Omental fat pad (tissue), 3 donors: ENCODE measurements at regions not wholly inside any gene's neighbourhood (a gene's known extent, or its start where the extent isn't known, plus 50 kb on each side); places are given as distances from the start of the nearest gene placed in this dataset.
"Not testable (repeated sequence)": the region's sequence is repeated elsewhere in the genome, so short reads cannot be mapped to it uniquely, and the experiment has no call there.

Source experiments
- ATAC-seq: fragments of 150-250 bp; one replicate; pipeline ENCODE4 v1.9.1; 2016; ENCODE audit warnings: mild to moderate bottlenecking, moderate library complexity; ENCODE audit not compliant: low FRiP score
- DNase-seq: peaks from one replicate; pipeline ENCODE4 v3.0.0-alpha.2; 2019; ENCODE audit warnings: low spot score
- TF ChIP-seq, protein P1 (sequence below), 3 donors: fragments of 450-650 bp; IDR thresholded peaks; one replicate each; pipeline ENCODE4 v1.5.1; 2016 to 2017; ENCODE audit warnings: antibody characterized with exemption in 3 of 3, mild to moderate bottlenecking in 3 of 3, moderate library complexity in 2 of 3

DNA sequence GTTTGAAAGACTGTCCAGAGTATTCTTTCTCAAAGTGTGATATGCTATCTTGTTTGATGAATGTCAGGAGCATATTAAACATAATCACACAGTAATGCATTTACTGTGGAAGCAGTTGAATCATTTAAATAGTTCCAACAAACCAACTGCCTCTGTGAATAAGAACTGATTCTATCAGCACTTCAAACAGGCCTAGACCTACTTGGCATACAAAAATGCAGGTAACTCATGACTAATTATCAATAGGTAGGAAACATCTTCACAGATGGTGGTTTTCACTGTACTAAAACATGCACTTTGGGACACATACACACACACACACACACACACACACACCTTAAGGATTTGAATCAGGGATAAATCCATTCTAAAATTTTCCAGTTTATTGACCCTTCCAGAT is 91.2 kb upstream of the SNX2 start:
- ATAC-seq = no peak
- TF ChIP-seq, protein P1, sequence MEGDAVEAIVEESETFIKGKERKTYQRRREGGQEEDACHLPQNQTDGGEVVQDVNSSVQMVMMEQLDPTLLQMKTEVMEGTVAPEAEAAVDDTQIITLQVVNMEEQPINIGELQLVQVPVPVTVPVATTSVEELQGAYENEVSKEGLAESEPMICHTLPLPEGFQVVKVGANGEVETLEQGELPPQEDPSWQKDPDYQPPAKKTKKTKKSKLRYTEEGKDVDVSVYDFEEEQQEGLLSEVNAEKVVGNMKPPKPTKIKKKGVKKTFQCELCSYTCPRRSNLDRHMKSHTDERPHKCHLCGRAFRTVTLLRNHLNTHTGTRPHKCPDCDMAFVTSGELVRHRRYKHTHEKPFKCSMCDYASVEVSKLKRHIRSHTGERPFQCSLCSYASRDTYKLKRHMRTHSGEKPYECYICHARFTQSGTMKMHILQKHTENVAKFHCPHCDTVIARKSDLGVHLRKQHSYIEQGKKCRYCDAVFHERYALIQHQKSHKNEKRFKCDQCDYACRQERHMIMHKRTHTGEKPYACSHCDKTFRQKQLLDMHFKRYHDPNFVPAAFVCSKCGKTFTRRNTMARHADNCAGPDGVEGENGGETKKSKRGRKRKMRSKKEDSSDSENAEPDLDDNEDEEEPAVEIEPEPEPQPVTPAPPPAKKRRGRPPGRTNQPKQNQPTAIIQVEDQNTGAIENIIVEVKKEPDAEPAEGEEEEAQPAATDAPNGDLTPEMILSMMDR (IDR thresholded peaks at IDR 0.05) = no peak

DNA sequence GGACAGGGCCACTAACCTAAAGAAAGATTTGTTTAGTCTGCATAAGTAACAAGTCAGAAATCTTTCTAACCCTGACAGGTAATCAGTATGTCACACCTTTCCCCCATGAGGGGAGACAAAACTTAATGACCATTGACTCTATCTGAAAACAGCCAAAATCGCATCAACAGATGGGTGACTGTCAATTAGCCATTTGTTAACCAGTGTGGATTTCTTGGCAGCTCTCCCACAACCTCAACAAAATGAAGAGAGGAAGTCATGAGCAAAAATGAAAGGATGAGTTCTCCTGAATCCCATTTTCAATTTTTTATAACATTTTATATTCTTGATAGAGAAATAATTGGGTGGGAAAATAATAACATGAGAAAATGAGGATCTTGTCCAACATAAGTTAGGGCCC is 84.6 kb upstream of the SNX2 start:
- no peak for DNase-seq
- TF ChIP-seq, protein P1 (IDR thresholded peaks at IDR 0.05) = no peak
- no peak for ATAC-seq

More for the DNA sequence above, 91.2 kb upstream of the SNX2 start:
- DNase-seq = no peak

DNA sequence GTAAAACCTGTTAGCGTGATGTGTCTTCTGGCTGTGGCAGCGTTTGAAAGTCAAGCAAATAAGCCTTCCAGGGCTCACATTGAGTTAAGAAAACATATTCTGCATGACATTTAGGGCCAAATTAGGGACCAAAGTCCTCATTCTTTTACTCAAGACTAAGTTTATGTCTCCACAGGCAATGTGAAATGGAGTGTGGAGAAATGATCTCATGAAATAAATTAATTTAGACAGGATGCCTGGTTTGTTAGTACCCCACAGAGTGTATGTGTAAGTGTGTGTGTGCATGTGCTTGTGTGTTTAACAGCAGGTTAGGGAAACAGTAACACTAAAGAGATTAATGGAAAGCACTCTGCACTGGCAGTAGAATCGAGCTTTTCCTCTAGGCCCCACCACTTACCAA is 82.9 kb upstream of the SNX2 start:
- DNase-seq (no peak), ATAC-seq (no peak)
- TF ChIP-seq, protein P1 (IDR thresholded peaks at IDR 0.05) = no peak

DNA sequence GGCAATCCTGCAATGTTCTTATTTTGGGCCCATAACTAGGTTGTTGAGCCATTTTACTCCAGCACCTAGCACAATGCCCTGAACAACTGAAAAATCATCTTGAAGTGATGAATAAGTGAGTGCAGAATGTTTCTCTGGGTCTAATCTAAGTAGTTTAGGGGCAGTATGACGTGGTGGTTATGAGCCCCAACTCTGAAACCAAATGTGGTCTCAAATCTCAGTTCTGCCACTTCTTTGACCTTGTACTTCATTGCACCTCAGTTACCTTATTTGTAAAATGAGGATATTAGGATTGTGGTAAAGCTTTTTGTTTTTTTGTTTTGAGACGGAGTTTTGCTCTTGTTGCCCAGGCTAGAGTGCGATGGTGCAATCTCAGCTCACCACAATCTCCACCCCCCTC is 80.9 kb upstream of the SNX2 start:
- no peak for ATAC-seq
- no peak for DNase-seq
- TF ChIP-seq, protein P1 (IDR thresholded peaks at IDR 0.05) = no peak

DNA sequence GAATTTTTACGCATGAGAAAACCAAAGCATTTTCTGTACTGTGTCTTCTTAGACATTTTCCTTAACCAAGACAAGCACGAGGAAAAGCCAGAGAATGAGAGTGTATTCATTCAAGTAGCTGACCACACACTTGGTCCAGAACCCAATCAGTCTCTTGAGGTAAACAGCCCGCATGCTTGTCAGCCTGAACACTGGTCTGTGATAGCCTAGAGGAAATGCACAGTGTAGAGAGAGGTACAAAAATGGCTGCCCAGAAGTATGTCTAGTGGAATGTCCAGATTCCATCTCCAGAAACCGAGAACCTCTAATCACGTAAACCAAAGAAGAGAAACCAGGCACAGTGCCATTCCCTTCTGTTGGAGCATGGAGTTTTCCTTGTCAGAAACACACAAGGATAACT is 80.0 kb upstream of the SNX2 start:
- TF ChIP-seq, protein P1 (IDR thresholded peaks at IDR 0.05) = no peak
- no peak for DNase-seq
- ATAC-seq = no peak

DNA sequence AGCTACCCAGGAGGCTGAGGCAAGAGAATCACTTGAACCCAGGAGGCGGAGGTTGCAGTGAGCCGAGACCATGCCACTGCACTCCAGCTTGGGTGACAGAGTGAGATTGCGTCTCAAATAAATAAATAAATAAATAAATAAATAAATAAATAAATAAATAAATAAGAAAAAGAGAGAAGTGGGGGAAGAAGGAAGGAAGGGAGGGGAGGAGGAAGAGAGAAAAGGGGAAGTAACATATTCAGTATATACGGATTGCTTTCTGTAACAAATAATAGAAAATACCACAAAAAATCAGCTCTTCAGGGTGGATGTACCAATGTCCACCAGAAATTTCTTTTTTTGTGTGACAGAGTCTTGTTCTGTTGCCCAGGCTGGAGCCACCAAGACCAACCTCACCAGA is 78.1 kb upstream of the SNX2 start:
- ATAC-seq, DNase-seq: not testable (repeated sequence)

DNA sequence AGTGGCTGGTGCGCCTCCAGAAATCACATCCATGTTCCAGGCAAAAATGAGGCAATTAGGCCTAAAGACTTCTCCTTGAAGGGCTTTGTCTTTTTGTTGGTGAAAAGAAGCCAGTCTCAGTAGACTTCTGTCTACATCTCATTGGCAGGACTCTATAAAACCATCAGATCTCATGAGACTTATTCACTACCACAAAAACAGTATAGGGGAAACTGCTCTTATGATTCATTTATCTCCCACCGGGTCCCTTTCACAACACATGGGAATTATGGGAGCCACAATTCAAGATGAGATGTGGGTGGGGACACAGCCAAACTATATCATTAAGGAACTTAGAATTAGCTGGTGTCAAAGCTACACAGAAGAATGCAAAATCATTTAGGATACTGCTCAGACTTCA is 77.7 kb upstream of the SNX2 start:
- TF ChIP-seq, protein P1 (IDR thresholded peaks at IDR 0.05) = no peak
- no peak for ATAC-seq
- DNase-seq = no peak

DNA sequence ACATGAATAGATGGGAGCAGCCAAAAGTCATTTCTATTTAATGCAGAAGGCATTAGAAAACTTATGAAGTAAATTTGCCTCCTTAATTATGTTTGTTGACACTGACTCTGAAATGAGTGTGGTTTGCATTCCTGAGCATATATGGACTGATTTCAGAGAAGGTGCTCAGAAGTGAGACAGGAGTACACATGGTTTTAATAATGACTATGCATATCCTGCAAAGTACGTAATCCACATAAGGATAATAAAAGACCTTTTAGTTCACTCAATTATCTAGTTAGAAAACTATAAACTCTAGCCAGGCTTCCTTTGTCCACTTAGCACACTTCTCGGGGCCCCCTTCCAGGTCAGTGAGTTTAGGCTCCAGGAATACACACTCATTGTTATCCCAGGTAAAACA is 75.7 kb upstream of the SNX2 start:
- DNase-seq = no peak
- no peak for ATAC-seq
- TF ChIP-seq, protein P1 (IDR thresholded peaks at IDR 0.05) = no peak
